ENCODE measurements at regions not wholly inside any gene's neighbourhood (a gene's known extent, or its start where the extent isn't known, plus 50 kb on each side); places are given as distances from the start of the nearest gene placed in this dataset.
"Not testable (repeated sequence)": the region's sequence is repeated elsewhere in the genome, so short reads cannot be mapped to it uniquely, and the experiment has no call there.

GRCh38 chr21:14888202-14888601 is 176.6 kb downstream of the NRIP1 start:
- H3K27ac ChIP-seq: no peak overlapping the region
- DNase-seq (ENCODE audit: low spot score): no peak
- no peak overlapping the region for H3K4me3 ChIP-seq
- TF ChIP-seq, protein P1, sequence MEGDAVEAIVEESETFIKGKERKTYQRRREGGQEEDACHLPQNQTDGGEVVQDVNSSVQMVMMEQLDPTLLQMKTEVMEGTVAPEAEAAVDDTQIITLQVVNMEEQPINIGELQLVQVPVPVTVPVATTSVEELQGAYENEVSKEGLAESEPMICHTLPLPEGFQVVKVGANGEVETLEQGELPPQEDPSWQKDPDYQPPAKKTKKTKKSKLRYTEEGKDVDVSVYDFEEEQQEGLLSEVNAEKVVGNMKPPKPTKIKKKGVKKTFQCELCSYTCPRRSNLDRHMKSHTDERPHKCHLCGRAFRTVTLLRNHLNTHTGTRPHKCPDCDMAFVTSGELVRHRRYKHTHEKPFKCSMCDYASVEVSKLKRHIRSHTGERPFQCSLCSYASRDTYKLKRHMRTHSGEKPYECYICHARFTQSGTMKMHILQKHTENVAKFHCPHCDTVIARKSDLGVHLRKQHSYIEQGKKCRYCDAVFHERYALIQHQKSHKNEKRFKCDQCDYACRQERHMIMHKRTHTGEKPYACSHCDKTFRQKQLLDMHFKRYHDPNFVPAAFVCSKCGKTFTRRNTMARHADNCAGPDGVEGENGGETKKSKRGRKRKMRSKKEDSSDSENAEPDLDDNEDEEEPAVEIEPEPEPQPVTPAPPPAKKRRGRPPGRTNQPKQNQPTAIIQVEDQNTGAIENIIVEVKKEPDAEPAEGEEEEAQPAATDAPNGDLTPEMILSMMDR (IDR thresholded peaks at IDR 0.05): no peak

- TF ChIP-seq, protein P1 (IDR thresholded peaks at IDR 0.05): no peak
- no peak overlapping the region for H3K4me3 ChIP-seq
- H3K27ac ChIP-seq: no peak overlapping the region
- DNase-seq (ENCODE audit: low spot score): no peak
Observed at GRCh38 chr21:14886001-14886400, 178.8 kb downstream of the NRIP1 start.

- no peak for DNase-seq (ENCODE audit: low spot score)
- Histone ChIP-seq H3K4me3 (no peak overlapping the region), H3K27ac (no peak overlapping the region)
- TF ChIP-seq, protein P1 (IDR thresholded peaks at IDR 0.05): no peak
Observed at GRCh38 chr21:14883351-14883750, 181.4 kb downstream of the NRIP1 start.

DNA sequence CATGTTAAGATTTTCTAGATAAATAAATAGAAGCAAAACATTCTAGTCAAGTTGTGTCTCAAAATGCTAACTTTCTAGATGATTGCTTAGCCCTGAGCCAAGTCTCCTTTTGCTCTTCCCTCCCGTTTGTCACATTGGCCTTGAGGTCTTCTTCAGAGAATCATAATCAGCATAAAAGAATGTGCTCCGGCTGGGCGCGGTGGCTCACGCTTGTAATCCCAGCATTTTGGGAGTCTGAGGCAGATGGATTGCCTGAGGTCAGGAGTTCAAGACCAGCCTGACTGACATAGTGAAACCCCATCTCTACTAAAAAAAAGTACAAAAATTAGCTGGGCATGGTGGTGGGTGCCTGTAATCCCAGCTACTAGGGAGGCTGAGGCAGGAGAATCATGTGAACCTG is 182.3 kb downstream of the NRIP1 start:
- not testable (repeated sequence) for DNase-seq (ENCODE audit: low spot score); H3K27ac ChIP-seq; H3K4me3 ChIP-seq

- H3K27ac ChIP-seq: no peak overlapping the region
- H3K4me3 ChIP-seq: no peak overlapping the region
- no peak for DNase-seq (ENCODE audit: low spot score)
- TF ChIP-seq, protein P1 (IDR thresholded peaks at IDR 0.05): no peak
Observed at GRCh38 chr21:14881863-14882499, 182.8 kb downstream of the NRIP1 start.

- TF ChIP-seq, protein P1 (IDR thresholded peaks at IDR 0.05): no peak
- H3K4me3 ChIP-seq: no peak overlapping the region
- no peak overlapping the region for H3K27ac ChIP-seq
- no peak for DNase-seq (ENCODE audit: low spot score)
Observed at GRCh38 chr21:14880922-14881321, 183.9 kb downstream of the NRIP1 start.

- TF ChIP-seq, protein P1 (IDR thresholded peaks at IDR 0.05): no peak
- no peak for DNase-seq (ENCODE audit: low spot score)
- Histone ChIP-seq H3K4me3 (no peak overlapping the region), H3K27ac (no peak overlapping the region)
Observed at GRCh38 chr21:14879458-14879857, 185.3 kb downstream of the NRIP1 start.

Measured in coronary artery (tissue), 2 donors.